KMS-11 (cell line): ENCODE measurements at regions not wholly inside any gene's neighbourhood (a gene's known extent, or its start where the extent isn't known, plus 50 kb on each side); places are given as distances from the start of the nearest gene placed in this dataset.

Experiments
- H2AFZ ChIP-seq: fragments of 200-600 bp; sonication (generic); 2 replicates; pipeline ENCODE4 v1.6.1; 2016; ENCODE audit warnings: antibody characterized with exemption, mixed run types, low read depth
- H3K27ac ChIP-seq: fragments of 200-600 bp; sonication (generic); 2 replicates; pipeline ENCODE4 v1.6.1; 2016; ENCODE audit warnings: mild to moderate bottlenecking, mixed run types
- H3K27me3 ChIP-seq: fragments of 200-600 bp; sonication (generic); 2 replicates; pipeline ENCODE4 v1.6.1; 2017; ENCODE audit warnings: mild to moderate bottlenecking, low read depth, mixed run types, moderate library complexity; ENCODE audit not compliant: insufficient read depth
- H3K36me3 ChIP-seq: fragments of 200-600 bp; sonication (generic); 2 replicates; pipeline ENCODE4 v1.6.1; 2017; ENCODE audit warnings: mild to moderate bottlenecking, mixed run types; ENCODE audit not compliant: insufficient read depth
- H3K4me1 ChIP-seq: fragments of 200-600 bp; sonication (generic); 2 replicates; pipeline ENCODE4 v1.6.1; 2016; ENCODE audit warnings: mild to moderate bottlenecking, low read depth, mixed run types; ENCODE audit not compliant: poor library complexity, severe bottlenecking
- H3K4me2 ChIP-seq: fragments of 200-600 bp; sonication (generic); 2 replicates; pipeline ENCODE4 v1.7.0; 2016; ENCODE audit warnings: mild to moderate bottlenecking, mixed run types
- H3K4me3 ChIP-seq: fragments of 200-600 bp; sonication (generic); IDR thresholded peaks from 2 replicates; pipeline ENCODE4 v1.6.1; 2017; ENCODE audit warnings: low read depth, low read length, mixed read lengths; ENCODE audit not compliant: insufficient read depth
- H3K79me2 ChIP-seq: fragments of 200-600 bp; sonication (generic); 2 replicates; pipeline ENCODE4 v1.6.1; 2016; ENCODE audit warnings: low read depth, mixed run types; ENCODE audit not compliant: insufficient read depth
- H3K9ac ChIP-seq: fragments of 200-600 bp; sonication (generic); 2 replicates; pipeline ENCODE4 v1.6.1; 2016; ENCODE audit warnings: mild to moderate bottlenecking, mixed run types
- H4K20me1 ChIP-seq: fragments of 200-600 bp; sonication (generic); 2 replicates; pipeline ENCODE4 v1.6.1; 2016; ENCODE audit warnings: mild to moderate bottlenecking, mixed run types; ENCODE audit not compliant: insufficient read depth
- CTCF ChIP-seq: fragments of 200-600 bp; sonication (generic); conservative IDR thresholded peaks from 2 replicates; pipeline ENCODE4 v1.6.1; 2017; ENCODE audit warnings: low read depth, mild to moderate bottlenecking, antibody characterized with exemption, low read length, moderate library complexity, mixed read lengths

GRCh38 chr11:39209981-39210380 is 2249.5 kb downstream of the LRRC4C start:
- Histone ChIP-seq H3K36me3 (no peaks in the 10 kb centered on the region), H3K4me2 (no peak overlapping the region), H3K27ac (no peak overlapping the region), H3K4me3 (no peak overlapping the region), H2AFZ (no peak overlapping the region), H3K27me3 (no peaks in the 10 kb centered on the region), H3K4me1 (no peaks in the 10 kb centered on the region), H3K9ac (no peak overlapping the region), H3K79me2 (no peaks in the 10 kb centered on the region), H4K20me1 (no peaks in the 10 kb centered on the region)
- no peak for TF ChIP-seq CTCF

- Histone ChIP-seq H3K27ac (no peak overlapping the region), H3K79me2 (no peaks in the 10 kb centered on the region), H3K9ac (no peak overlapping the region), H3K4me3 (no peak overlapping the region), H3K36me3 (no peaks in the 10 kb centered on the region), H2AFZ (no peak overlapping the region), H4K20me1 (no peaks in the 10 kb centered on the region), H3K4me1 (no peaks in the 10 kb centered on the region), H3K4me2 (no peak overlapping the region), H3K27me3 (no peaks in the 10 kb centered on the region)
- TF ChIP-seq CTCF, result no peak
These were observed 2254.0 kb downstream of the LRRC4C start for GRCh38 chr11:39205236-39205995.

- H3K27ac ChIP-seq, result no peak overlapping the region
- no peaks in the 10 kb centered on the region for H4K20me1 ChIP-seq
- no peak overlapping the region for H3K4me3 ChIP-seq
- no peaks in the 10 kb centered on the region for H3K79me2 ChIP-seq
- TF ChIP-seq CTCF, result no peak
- H3K4me1 ChIP-seq, result no peaks in the 10 kb centered on the region
- H2AFZ ChIP-seq, result no peak overlapping the region
- H3K27me3 ChIP-seq, result no peaks in the 10 kb centered on the region
- H3K9ac ChIP-seq, result no peak overlapping the region
- no peaks in the 10 kb centered on the region for H3K36me3 ChIP-seq
- no peak overlapping the region for H3K4me2 ChIP-seq
These were observed 2266.8 kb downstream of the LRRC4C start for GRCh38 chr11:39192671-39193070.

GRCh38 chr11:39190751-39191150 is 2268.7 kb downstream of the LRRC4C start:
- H3K9ac ChIP-seq, result no peak overlapping the region
- no peaks in the 10 kb centered on the region for H3K4me1 ChIP-seq
- no peaks in the 10 kb centered on the region for H3K27me3 ChIP-seq
- no peak overlapping the region for H3K27ac ChIP-seq
- H3K4me2 ChIP-seq, result no peak overlapping the region
- H3K36me3 ChIP-seq, result no peaks in the 10 kb centered on the region
- no peaks in the 10 kb centered on the region for H4K20me1 ChIP-seq
- TF ChIP-seq CTCF, result no peak
- no peak overlapping the region for H2AFZ ChIP-seq
- no peak overlapping the region for H3K4me3 ChIP-seq
- no peaks in the 10 kb centered on the region for H3K79me2 ChIP-seq
